KG1 (cell line): ENCODE measurements at regions not wholly inside any gene's neighbourhood (a gene's known extent, or its start where the extent isn't known, plus 50 kb on each side); places are given as distances from the start of the nearest gene placed in this dataset.

Experiments
- DNase-seq: peaks from one replicate; lab custom pipeline; 2025; lab: John Stamatoyannopoulos, UW

DNA sequence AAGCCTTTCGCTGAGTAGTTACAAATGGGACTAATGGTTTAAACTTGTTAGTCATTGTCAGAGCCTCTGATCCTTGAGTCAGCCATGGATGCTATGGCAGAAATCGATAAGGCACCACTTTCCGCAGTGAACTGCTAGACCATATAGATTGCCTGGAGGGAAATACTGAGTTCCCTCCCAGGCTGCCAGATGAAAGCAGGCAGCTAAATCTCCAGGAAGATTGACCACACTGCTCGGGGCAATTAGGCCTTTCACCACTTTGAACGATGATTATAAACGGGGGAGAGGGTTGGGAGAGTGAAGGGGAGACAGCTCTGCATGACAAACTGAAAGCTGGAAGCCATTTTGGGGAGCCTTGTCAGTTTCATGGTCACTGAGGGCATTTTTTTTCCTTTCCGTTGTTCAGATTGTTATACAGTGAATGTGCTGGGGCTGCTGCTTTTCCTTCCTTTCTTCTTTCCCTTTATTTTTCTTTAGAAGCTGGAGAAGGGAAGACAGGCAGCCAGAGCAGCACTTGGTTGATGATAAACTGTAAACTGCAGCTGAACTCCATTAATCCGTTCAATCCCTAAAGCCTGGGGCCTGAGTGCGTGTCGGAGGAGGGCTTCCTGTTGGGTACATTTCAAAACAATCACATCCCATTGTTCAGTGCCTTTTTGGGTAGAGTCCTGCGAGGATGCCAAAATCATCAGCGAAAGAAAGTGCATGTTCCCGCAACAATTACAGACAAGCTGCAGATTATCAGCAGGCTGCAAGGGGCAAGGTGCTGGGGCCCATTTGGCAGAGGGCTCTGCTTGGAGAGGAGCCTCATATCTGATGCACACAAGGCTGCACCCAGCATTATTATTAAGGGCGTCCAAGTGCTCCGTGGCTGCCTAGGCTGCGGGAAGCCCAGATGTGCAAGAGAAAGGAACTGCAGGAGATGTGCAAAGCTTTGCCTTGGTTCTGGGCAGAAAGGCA is 308.4 kb downstream of the PSAT1 start:
- DNase-seq: no peak

DNA sequence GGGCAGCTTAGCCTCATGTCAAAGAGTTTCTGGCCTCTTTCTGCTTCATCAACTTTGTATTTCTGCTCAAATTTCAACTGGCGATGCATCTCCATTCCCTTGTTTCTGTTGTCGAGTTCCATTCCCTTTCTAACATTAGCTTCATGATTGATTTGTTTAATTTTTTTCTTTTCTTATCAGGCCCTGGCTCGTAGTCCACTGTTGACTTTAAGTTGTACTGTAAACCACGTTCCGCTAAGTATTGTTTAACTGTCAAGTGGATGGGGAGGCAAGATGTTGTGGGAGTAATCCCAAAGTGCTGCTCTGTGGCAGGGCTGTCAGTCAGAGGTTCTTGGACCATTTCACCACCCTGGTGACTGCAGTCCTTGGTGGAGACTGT is 309.1 kb downstream of the PSAT1 start:
- DNase-seq: no peak

DNA sequence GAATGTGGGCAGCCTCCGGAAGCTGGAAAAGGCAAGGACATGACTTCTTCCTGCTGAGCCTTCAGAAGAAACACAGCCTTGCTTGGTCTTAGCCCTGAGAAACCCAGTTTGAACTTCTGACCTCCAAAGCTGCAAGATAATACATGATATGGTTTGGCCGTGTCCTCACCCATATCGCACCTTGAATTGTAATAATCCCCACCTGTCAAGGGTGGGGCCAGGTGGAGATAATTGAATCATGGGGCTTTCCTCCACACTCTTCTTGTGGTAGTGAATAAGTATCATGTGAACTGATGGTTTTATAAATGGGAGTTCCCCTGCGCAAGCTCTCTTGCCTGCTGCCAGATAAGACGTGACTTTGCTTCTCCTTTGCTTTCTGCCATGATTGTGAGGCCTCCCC is 310.9 kb downstream of the PSAT1 start:
- DNase-seq: no peak

DNA sequence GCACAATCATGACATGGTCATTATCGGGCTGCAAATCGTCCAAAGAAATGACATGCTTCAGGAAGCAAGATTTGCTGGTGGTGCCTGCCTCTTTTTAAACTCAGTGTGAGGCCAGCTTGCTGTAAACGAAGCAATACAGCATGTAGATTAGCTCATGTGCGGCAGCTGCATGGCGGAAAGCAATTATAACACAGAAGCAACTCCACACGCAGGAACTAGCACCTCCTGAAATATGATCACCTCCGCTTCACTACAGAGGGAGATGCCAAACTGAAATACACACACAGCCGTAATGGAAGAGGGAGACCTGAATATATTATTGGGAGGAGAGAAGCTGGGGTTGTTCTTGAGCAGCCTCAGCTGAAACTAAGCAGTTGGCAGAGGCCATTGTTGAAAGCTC is 312.5 kb downstream of the PSAT1 start:
- DNase-seq: no peak

DNA sequence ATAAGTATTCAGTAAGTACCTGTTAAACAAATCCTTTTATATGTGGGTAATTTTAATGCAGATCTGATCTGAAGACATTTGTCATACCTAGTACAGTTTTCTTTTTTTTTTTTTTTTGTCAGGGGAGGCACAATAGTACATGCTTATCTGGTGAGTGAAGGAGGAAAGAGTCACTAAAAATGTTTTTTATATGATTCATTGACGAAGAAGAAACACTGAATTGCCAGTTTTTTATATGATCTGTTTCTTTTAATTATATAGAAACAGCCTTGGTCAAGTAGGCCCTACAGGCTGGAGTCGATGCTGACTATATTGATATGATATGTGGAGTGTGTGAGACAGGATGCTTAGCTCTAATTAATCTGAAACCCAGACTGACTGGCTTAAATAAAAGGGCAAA is 315.2 kb downstream of the PSAT1 start:
- DNase-seq: no peak

DNA sequence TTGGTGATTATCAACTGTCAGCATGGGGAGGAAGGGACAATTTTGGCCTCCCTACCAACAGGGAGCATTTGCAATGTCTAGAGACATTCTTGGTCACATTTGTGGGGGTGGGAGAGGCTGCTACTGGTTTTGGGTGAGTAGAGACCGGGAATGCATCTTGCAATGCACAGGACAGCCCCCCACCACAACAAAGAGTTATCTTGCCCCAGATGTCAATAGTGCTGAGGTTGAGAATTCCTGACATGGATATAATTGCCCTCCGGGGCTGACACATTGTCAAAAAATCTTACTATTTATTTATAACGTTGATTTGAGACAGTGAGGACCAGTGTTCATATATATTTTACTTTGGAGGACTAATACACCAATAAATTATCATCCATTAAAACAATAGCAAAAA is 316.1 kb downstream of the PSAT1 start:
- no peak for DNase-seq

DNA sequence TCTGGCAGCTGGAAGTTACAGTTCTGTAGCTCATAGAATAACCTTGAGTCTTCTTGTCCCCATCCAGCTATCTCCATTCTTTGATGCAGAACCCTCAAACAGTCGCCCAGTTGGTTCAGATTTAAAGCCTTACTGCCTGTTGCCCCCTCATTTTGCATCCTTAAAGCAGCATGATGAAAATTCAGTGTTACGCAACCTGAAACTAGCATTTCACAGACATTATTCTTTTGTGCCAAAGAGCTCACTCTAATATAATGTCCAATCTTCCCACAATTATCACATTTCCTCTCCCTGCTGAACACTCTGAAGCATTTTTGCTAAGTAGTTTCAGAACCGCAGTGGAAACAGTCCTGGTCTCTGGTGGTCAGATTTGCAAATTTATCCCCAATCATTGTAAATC is 318.0 kb downstream of the PSAT1 start:
- DNase-seq: no peak

DNA sequence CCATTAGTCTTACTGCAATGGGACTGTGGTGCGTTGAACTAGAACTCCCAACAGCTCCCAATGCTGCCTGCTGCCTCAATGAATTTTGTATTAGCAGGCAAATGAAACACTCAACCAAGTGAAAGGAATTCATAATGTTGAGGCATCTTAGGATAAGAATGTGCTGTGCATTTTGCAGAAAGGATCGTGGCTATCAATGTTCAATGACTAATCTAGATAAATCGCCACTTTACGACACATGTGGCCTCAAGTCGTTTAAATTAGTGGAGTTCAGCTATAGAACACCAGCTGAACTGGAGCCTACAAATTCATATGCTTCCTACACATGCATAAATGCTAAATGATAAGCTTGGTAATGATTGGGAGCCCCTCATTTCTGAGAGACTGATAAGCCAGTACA is 318.4 kb downstream of the PSAT1 start:
- no peak for DNase-seq

DNA sequence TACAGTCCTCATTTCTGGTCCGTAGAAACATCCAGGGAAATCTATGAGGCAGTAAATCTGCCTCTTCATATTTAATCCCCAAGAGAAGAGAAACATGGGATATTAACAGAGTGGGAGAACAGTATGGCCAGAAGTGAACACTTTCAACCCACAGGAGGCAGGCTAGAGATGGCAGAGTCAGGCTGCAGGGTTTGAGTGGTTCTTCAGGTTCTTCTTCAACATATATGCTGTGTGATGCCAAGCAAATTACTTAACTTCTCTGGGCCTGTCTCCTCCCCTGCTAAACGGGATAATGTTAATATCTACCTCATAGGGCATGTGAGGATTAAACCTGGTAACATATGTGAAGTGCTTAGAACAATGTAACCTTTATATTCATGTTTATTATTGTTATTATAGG is 321.8 kb downstream of the PSAT1 start:
- DNase-seq: no peak

DNA sequence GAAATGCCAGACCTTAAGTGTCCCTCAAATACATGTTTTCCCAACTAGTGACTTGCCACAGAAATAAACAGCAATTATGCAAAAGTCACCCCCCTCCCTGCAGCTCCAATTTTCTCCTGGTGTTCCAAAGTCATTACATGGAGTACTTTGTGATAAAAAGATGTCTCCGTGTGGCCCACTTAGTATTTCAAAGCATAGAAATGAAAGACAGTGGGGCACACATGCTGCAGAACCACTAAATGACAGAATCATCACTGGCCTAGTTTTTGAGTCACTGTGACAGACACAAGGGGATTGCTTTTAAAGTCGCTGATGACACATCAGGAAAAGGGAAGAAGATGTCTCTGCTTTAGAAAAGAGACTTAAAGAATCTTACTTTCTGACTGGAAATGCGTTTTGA is 323.4 kb downstream of the PSAT1 start:
- DNase-seq: no peak

DNA sequence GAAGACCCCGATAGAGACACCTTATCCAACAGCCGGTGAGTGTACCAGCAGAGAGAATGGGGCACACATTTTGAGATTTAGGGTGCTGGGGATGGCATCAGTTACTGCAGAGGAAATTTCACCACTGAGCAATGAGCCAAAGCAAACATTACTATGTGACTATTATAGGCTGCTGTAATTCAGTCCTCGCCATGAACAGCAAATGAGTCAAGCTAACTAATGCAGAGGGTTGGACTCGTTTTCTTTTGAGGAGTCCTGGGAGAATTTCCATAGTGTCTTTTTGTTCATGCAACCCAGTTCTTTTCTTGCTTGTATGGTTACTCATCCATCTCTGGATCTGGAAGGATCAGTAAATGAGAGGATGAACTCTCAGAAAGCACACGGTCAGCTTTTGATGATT is 323.8 kb downstream of the PSAT1 start:
- DNase-seq: no peak

DNA sequence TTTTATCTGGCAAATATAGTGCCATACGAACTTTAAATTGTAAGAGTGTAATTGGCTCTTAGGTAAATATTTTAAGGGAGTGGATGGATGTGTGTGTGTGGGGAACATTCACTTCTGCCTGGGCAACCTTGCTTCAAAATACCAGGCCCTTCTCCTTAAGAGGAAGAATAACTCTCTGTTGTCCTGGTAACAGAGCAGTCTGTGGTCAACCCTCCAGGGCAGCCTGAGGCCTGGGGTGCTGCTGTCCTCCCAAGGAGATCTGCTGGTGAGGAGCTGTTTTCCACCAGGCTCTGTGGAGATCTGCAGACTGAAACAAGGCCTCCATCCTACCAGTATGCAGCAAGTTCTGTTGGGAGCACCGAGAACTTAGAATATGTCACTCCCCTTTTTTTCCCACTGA is 325.2 kb downstream of the PSAT1 start:
- no peak for DNase-seq

DNA sequence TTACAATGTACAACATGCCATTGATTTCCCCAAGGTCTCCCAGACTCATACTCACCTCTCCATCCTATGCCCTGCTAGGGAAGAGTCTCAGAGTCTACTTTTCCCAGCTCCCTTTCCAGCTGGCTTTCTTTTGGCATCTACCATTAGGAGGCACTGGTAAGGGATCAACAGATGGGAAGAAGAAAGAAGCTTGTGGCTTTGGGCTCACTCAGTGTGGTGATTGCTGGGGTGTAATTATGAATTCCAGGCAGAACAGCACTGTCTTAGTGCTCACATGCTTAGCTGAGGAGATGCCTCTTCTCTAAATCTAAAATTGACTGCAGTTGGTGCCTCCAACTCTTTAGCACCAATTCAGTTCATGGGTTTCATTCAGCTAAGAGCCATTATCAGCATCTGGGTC is 330.0 kb downstream of the PSAT1 start:
- no peak for DNase-seq

DNA sequence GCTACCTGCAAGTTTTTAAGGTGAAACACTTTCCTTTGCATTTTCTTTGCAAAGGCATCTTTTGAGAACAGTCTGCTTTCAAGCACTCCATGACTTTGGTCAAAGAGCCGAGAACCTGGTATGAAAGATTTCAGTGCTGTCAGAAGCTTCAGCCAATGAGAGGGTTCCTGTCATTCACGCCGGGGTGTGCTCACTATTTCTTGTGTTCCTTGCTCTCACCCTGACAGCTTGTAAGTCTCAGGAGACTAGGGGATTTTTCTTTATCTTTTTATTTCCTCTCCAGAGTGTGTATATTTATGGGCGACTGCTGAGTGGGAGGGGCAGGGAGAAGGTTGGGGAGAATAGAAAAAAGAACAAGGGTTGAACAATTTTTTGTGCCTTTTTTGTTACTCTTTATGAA is 334.0 kb downstream of the PSAT1 start:
- no peak for DNase-seq

DNA sequence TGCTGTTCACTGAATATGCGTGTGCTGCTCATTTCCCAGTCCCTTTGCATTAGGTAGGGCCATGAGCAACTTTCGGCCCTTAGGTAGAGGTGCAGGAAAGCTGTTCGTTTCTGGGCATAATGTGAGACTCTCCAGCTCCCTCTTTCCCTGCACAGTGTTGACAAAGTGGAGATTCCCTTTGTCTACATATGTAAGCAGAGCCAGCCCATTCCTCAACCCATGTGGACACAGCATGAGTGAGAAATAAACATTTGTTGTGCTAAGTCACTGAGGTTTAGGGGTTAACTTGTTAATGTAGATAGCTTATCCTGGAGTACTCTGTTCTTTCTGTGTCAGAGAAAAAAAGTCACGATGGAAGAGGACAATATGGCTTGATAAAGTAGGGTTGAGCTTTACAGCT is 343.8 kb downstream of the PSAT1 start:
- DNase-seq: no peak

DNA sequence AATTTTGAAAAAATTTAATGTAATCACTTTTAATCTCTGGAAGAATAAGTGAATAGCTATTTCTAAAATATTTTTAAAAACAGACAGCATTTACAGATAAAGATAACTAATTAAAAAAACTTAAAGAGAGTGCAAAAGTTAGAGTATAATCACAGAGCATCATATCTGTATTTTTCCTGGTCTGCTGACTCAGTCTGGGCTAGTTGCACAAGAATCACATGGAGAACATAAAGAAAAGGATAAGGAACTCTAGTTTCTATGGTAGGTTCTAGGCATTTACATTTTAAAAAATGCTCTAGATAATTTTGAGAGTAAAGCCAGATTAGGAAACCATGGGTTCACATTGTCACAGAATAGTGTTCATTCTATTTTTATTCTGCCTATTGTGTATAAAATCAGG is 347.4 kb downstream of the PSAT1 start:
- DNase-seq: no peak

DNA sequence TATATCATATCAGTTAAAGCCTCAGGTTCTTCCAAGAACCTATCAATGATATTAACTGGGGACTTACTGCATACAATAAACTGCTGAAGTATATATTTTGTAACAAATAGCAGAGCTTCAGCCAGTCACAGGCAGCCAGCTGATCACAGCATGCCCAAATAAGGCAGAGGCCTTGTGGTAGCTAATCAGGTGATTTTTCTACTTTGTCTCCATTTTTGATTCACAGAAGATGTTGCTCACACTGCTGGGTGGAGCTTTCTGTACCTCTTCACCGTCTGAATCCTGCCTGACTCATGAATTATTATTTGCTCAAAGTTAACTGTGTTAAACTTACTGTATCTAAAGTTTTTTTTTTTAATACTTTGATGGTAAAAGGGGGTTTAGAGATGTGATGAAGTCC is 357.4 kb downstream of the PSAT1 start:
- DNase-seq: no peak

DNA sequence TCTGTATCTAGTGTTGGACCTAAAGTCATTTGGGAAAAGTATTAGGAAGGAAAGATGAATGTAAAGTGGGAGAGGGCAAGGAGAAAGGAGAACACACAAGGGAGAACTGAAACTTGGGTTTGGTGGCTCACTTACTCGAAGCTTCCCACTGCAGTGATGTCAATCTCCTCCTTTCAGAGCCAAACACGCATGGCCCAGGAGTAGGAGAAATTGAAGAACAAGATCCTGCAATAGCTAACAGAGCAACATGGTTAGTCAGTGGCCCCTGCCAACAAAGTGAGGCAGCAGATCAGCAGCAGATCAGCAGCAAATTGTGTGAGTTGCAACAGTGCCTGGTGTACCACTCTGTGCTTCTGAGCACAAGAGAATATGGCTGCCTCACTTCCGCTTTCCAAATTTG is 366.4 kb downstream of the PSAT1 start:
- DNase-seq: no peak

DNA sequence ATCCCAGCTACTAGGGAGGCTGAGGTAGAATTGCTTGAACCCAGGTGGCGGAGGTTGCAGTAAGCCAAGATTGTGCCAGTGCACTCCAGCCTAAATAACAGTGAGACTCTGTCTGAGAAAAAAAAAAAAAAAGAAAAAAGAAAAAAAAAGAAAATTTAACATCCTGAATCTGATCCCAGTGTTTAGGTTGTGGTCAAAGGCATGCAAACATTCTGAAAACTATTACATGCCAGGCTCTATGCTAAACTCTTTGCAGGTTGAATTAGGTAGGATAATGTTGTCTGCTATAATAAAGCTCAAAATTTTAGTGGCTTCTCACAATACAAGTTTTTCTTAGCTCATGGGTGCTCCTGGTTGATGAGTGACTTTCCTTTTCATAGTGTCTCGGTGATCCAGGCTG is 367.4 kb downstream of the PSAT1 start:
- DNase-seq: no peak

DNA sequence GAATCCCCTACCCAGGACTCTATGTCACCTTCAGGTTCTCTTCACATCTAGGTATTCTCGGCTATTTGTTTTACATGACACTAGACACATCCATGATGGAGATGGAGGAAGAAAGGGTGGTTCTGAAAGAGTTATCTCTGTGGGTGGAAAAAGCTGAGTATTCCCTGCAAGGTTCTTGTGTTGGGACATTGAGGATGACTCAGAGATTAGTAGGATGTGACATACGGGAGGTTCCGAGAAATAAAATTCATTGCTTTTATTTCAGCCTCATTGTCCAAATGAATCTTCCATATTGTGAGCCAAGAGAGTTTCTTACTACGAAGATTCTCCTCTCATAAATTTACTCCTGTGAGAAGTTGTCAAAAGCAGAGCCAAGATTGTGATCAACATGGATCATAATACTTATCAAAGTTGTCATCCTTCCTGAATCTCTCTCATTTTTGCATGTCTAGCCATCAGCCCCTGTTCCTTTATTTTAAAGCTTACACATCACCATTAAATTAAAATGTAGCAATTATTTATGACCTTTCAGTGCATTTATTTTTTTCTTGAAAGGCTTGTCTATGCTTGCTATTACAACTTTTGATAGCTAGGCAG is 370.0 kb downstream of the PSAT1 start:
- DNase-seq: no peak

DNA sequence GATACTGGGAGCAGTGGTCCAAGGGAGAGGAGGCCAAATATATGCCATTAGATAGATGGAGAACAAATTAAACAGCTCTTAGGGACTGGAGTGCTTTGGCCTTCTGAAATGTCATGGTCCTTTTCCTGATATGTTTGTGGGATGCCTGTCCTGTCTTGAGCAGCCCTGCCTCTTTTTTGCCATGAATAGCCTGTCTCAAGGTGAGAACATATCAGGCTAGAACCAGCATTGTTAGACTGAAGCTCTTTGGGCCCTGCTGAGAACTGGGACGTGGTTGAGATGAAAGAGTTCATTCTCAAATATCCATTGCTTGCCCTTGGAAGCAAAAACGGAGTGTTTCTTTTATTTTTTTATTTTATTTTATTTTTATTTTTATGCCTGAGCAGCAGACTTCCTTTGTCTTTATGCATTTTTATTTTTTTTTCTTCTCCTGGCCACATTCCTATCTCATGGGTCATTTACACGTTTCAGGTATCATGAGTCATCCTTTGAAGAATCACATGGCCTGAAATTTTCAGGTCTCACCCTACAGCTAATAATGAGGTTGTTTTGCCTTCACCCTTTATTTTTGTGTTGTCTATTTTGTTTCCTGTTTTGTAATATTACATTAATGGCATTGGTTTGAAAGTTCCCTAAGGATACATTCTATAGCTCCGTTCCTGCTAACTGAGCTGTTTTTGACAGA is 371.4 kb downstream of the PSAT1 start:
- DNase-seq: no peak

DNA sequence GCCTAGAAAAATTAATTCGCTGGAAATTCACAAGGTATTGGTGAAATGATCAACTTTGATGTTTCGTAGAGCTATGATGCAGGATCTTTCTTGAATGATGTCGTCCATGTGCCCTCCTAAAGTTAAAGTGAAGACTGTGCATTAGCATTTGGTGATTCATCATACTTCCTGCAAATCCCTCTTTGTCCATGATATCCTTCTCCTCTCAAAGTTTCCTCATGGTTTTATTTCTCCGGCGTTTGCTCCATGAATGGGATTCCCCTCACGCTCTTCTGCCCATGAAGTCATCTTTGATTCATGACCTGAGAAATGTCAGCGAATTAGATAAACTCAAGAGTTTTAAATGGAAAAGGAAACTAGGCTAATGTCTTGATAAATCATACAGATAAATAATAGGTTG is 372.7 kb downstream of the PSAT1 start:
- DNase-seq: no peak

DNA sequence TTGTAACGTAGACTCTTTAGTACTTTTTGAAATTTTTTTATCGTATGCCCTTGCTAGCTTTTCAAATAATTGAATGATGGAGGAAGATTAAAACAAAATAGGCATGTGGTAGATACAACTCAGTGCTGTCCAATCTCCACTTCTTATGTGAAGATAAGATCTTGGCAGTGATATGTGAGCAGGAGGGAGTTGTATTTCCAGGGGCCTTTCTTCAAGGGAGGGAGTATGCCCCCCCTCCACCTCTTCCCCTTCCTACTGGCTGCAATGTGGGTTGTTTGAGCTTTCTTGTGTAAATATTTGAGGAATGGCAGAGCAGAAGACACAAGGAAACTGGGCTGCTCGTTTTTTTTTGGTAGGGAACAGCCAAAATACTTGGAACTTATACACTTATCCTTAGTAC is 374.9 kb downstream of the PSAT1 start:
- no peak for DNase-seq
